ENCODE measurements at regions not wholly inside any gene's neighbourhood (a gene's known extent, or its start where the extent isn't known, plus 50 kb on each side); places are given as distances from the start of the nearest gene placed in this dataset.
"Not testable (repeated sequence)": the region's sequence is repeated elsewhere in the genome, so short reads cannot be mapped to it uniquely, and the experiment has no call there.

DNA sequence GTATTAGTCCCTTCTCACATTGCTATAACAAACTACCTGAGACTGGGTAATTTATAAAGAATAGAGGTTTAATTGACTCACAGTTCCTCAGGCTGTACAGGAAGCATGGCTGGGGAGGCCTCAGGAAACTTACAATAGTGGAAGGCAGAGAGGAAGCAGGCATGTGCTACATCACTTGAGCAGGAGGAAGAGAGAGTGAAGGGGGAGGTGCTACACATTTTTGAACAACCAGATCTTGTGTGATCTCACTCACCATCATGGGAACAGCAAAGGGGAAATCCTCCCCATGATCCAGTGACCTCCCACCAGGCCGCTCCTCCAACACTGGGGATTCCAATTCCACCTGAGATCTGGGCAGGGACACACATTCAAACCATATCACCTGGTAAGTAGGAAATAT is 630.6 kb downstream of the QKI start:
- TF ChIP-seq, protein P1, sequence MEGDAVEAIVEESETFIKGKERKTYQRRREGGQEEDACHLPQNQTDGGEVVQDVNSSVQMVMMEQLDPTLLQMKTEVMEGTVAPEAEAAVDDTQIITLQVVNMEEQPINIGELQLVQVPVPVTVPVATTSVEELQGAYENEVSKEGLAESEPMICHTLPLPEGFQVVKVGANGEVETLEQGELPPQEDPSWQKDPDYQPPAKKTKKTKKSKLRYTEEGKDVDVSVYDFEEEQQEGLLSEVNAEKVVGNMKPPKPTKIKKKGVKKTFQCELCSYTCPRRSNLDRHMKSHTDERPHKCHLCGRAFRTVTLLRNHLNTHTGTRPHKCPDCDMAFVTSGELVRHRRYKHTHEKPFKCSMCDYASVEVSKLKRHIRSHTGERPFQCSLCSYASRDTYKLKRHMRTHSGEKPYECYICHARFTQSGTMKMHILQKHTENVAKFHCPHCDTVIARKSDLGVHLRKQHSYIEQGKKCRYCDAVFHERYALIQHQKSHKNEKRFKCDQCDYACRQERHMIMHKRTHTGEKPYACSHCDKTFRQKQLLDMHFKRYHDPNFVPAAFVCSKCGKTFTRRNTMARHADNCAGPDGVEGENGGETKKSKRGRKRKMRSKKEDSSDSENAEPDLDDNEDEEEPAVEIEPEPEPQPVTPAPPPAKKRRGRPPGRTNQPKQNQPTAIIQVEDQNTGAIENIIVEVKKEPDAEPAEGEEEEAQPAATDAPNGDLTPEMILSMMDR (IDR thresholded peaks at IDR 0.05; ENCODE audit: insufficient read depth, low read depth, low read length, missing control alignments) = no peak

DNA sequence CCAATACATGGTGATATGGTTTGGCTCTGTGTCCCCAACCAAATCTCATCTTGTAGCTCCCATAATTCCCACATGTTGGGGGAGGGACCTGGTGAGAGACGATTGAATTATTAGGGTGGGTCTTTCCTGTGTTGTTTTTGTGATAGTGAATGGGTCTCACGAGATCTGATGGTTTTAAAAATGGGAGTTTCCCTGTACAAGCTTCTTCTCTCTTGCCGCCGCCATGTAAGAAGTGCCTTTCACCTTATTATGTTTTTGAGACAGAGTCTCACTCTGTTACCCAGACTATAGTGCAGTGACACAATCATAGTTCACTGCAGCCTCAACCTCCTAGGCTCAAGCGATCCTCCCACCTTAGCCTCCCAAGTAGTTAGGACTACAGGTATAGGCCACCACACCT is 629.1 kb downstream of the QKI start:
- not testable (repeated sequence) for H3K4me3 ChIP-seq (ENCODE audit: low read depth, low read length); DNase-seq (ENCODE audit: low read depth)

More for the DNA sequence above, 630.6 kb downstream of the QKI start:
- DNase-seq (ENCODE audit: low read depth) = no peak
- H3K4me3 ChIP-seq (ENCODE audit: low read depth, low read length) = no peak overlapping the region

DNA sequence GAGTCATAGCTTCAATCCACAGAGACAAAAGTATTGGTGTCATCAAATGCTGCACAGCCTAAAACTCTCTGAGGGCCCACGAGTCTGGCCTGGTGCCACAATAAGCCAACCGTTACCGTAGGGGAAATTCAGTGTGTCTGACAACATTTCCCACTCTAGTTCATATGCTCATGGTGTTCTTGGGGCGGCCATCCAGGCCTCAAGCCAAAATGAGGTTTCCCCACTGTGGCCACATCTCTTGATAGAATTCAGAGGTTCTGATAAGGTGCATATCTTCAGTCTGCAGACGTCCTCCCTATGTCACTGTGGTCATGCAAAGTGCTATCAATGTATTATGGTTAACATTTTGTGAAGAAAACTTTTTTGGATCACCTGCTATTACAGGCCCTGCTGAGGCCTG is 627.7 kb downstream of the QKI start:
- no peak for DNase-seq (ENCODE audit: low read depth)
- H3K4me3 ChIP-seq (ENCODE audit: low read depth, low read length) = no peak overlapping the region
- TF ChIP-seq, protein P1 (IDR thresholded peaks at IDR 0.05; ENCODE audit: insufficient read depth, low read depth, low read length, missing control alignments) = no peak

DNA sequence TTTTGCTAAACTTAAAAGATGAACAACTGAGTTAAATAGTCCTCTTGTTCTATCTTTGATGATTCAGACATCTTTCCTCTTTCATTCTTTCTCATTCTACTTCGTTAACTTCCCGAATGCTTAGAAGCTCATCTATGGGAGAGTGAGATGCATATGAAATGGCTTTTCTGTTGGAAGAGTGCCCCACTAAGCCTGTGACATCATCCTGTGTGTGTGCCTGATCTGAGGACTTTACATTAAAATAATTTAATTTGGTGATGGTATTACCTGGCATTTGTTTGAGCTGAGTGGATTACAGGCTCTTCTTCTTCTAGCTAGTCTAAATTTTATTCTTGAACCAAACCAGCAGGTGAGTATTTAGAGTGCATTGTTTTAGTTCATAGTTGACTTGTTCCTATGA is 626.5 kb downstream of the QKI start:
- DNase-seq (ENCODE audit: low read depth) = no peak
- TF ChIP-seq, protein P1 (IDR thresholded peaks at IDR 0.05; ENCODE audit: insufficient read depth, low read depth, low read length, missing control alignments) = no peak
- no peak overlapping the region for H3K4me3 ChIP-seq (ENCODE audit: low read depth, low read length)

DNA sequence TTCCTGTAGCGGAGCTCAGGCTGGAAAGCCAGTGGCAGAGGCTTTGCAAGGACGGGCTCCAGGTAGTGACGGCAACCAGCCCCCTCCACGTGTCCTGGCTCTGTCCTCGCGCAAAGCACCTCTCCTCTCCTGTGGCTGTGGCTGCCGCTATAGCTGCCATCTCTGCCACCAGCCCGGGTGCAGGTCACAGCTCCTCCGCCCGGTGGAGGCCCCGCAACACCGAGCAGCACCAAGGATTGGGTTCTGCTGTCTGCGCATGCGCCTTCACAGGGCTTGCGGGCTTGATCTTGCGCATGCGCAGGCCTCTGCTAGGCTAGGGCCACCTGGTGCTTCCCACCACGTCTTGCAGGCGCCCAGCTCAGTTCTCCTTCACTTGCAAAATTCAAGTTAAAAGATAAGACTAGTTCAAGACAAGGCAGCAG is 625.4 kb downstream of the QKI start:
- TF ChIP-seq, protein P1 (IDR thresholded peaks at IDR 0.05; ENCODE audit: insufficient read depth, low read depth, low read length, missing control alignments) = no peak
- H3K4me3 ChIP-seq (ENCODE audit: low read depth, low read length) = no peak overlapping the region
- DNase-seq (ENCODE audit: low read depth) = no peak

DNA sequence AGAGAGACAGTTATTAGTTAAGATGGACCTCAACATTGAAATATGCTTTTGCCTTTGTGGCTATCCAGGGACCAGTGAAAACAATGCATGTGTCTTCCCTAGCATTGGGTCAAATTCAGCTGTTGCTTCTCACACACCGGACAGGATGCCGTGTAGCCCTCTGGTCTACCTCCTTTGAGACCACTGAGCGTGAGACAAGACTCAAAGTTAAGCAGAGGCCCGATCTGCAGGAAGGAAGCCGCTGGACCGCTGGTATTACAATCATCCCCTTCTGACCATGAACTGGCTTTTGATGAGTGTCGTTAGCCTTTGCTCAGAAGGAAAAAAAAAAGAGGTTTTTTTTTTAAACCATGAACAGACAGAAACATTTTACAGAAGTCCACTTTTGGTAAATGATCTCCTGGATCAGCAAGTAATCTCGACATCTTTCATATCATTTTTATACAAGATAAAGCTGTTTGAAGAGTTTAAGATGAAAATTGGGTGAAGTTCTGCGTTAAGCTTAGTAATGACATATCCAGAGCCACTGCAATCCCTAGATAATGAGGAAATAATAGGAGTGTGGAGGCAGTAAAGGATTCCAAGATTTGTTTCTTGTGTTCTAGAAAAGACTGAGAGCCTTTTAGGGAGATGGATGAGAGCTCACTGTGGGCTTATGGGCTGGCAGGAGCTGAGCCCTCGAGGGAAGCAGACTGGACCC is 622.8 kb downstream of the QKI start:
- TF ChIP-seq, protein P1 (IDR thresholded peaks at IDR 0.05; ENCODE audit: insufficient read depth, low read depth, low read length, missing control alignments) = no peak
- no peak for DNase-seq (ENCODE audit: low read depth)
- no peak overlapping the region for H3K4me3 ChIP-seq (ENCODE audit: low read depth, low read length)

DNA sequence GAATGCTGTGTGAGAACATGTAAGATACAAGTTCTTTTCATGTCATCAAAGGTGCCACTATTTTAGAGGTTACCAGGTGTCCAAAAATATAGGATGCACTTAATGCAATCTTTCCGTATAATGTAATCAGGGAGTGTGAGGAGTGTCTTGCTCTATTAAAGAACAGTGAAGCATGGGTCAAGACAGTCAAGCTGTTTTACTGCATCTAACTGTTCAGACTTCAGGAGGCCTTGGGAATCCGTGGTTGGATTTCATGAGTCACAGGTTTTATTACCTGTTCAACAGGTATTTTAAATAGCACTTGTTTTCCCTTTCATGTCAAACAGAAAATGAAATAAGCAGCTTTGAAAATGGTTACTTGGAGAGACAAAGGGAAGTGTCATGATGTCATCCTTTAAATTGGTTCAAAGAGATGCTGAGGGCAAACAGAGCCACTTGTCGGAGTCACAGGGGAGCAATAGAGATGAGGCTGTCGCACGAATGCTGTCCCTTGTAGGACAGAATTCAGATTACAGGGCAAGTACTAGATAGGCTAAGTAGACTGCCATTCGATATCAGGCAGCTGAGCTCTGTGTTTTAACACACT is 621.5 kb downstream of the QKI start:
- TF ChIP-seq, protein P1 (IDR thresholded peaks at IDR 0.05; ENCODE audit: insufficient read depth, low read depth, low read length, missing control alignments) = no peak
- no peak for DNase-seq (ENCODE audit: low read depth)
- no peak overlapping the region for H3K4me3 ChIP-seq (ENCODE audit: low read depth, low read length)
